GM10266 (cell line): ENCODE measurements at regions not wholly inside any gene's neighbourhood (a gene's known extent, or its start where the extent isn't known, plus 50 kb on each side); places are given as distances from the start of the nearest gene placed in this dataset.

Source experiments
- DNase-seq: peaks from one replicate; pipeline ENCODE4 v3.0.0; 2012; ENCODE audit errors: extremely low spot score
- TF ChIP-seq, protein P1 (sequence below): IDR thresholded peaks from 2 replicates; pipeline ENCODE4 v1.5.1; 2012; ENCODE audit warnings: mild to moderate bottlenecking, low read depth; ENCODE audit not compliant: control insufficient read depth, insufficient read depth; ENCODE audit errors: missing control alignments

- TF ChIP-seq, protein P1, sequence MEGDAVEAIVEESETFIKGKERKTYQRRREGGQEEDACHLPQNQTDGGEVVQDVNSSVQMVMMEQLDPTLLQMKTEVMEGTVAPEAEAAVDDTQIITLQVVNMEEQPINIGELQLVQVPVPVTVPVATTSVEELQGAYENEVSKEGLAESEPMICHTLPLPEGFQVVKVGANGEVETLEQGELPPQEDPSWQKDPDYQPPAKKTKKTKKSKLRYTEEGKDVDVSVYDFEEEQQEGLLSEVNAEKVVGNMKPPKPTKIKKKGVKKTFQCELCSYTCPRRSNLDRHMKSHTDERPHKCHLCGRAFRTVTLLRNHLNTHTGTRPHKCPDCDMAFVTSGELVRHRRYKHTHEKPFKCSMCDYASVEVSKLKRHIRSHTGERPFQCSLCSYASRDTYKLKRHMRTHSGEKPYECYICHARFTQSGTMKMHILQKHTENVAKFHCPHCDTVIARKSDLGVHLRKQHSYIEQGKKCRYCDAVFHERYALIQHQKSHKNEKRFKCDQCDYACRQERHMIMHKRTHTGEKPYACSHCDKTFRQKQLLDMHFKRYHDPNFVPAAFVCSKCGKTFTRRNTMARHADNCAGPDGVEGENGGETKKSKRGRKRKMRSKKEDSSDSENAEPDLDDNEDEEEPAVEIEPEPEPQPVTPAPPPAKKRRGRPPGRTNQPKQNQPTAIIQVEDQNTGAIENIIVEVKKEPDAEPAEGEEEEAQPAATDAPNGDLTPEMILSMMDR: no peak
- no peak for DNase-seq
Observed at GRCh38 chr2:126315828-126316227, 340.1 kb upstream of the GYPC start.

DNA sequence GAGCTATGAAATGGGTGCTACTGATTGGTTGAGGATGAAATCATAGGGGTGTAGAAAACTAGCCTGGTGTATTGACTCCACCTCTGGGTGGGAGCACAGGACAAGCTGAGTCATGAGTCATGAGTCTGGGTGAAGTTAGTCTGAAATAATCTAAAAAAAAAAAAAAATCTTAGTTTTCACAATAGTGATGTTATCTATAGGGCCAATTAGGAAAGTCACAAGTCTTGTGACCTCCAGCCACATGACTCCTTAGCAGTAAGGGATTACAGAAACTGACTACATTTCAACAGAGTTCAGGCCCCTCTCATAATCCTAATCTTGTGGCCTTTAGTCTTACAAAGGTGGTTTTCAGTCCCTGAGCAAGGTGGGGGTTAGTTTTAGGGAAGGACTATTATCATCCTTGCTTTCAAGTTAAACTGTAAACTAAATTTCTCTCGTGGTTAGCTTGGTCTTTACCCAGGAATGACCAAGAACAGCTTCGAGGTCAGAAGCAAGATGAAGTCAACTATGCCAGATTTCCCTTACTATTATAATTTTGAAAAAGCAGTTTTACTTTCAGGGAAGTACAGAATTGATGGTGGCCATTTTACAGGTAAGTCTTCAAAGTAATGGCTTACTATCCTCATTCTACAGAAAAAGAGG is 338.0 kb upstream of the GYPC start:
- TF ChIP-seq, protein P1: no peak
- no peak for DNase-seq

DNA sequence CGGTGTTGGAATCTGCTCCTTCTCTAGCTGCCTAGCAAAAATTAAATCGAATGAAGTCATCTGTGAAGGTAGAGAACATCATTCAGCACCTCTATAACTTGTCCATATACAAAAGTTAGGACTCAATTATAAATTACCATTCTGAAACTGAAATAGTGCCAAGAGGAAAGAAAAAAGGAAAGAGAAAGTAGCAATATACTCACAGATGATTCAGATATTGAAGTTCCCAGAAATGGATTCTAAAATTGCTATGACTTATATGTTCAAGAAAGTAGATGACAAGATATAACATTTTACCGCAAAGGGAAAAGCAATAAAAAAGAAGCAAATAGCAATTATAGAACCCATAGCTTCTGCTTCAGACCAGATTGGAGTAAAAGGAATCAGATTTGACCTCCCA is 333.6 kb upstream of the GYPC start:
- no peak for DNase-seq

GRCh38 chr2:126325202-126325601 is 330.8 kb upstream of the GYPC start:
- TF ChIP-seq, protein P1: no peak

More for the DNA sequence above, 333.6 kb upstream of the GYPC start:
- TF ChIP-seq, protein P1: no peak

DNA sequence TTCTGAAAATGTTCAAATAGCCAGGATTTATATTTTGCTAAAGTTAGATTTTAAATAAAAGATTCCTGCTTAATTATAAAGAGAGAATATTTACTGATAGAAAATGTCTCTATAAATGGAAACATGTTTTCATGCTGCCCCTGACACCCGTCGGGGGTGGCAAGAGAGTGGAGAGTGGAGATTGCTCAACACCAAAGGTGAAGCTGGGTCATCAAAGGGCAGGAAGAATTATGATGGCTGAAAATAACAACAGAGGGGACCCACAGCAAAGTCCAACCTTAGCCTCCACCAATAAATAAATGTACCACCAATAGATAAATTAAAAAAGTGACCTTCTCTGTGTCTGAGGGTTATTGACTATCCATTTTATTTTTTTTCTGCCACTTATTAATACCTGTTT is 326.8 kb upstream of the GYPC start:
- DNase-seq: no peak
- TF ChIP-seq, protein P1: no peak

More at GRCh38 chr2:126325202-126325601, 330.8 kb upstream of the GYPC start:
- DNase-seq: no peak

- no peak for DNase-seq
- TF ChIP-seq, protein P1: no peak
Observed at GRCh38 chr2:126342457-126342856, 313.5 kb upstream of the GYPC start.

GRCh38 chr2:126343136-126343535 is 312.8 kb upstream of the GYPC start:
- TF ChIP-seq, protein P1: no peak
- DNase-seq: no peak
